ENCODE measurements at regions not wholly inside any gene's neighbourhood (a gene's known extent, or its start where the extent isn't known, plus 50 kb on each side); places are given as distances from the start of the nearest gene placed in this dataset.

DNA sequence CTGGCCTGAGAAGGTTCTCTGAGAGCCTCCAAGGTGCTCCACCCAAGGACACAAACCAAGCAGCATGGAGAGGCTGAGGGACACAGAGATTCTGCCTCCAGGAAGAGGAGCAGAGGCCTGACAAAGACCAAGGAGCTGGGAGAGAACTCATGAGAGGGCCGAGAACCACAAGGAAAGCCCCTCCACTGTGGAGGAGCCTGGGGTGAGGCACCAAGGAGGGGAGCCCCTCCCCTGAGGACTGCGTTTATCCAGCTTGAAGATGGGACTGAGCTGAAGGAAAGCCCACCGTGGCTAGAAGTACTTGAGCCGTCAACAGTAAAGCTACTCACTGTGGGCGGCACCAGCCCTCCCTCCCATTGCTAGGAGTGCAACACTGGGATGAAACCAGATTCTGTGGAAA lies 63.1 kb upstream of the MEF2A start:
- TF ChIP-seq CTCF (IDR thresholded peaks at IDR 0.05): no peak
- no peak for TF ChIP-seq POLR2A (IDR thresholded peaks at IDR 0.05)
